IMR-90 (cell line): ENCODE measurements at regions not wholly inside any gene's neighbourhood (a gene's known extent, or its start where the extent isn't known, plus 50 kb on each side); places are given as distances from the start of the nearest gene placed in this dataset.

ENCODE experiments used
- ATAC-seq: fragments of 200-7000 bp; cut with Tn5 transposase; 2 replicates; pipeline ENCODE4 v1.9.1; 2020; ENCODE audit warnings: low read depth, mild to moderate bottlenecking, moderate library complexity
- BruUV-seq: library from RNA; stranded (reverse); fragments of 400-500 nt; replicated peaks from 2 replicates; lab custom pipeline; 2021; lab: Mats Ljungman, UMichigan
- CTCF ChIA-PET: fragments of 300-600 bp; formaldehyde crosslinking; extraction: SDS; loops from one replicate; lab custom pipeline; 2021; ENCODE audit warnings: antibody characterized with exemption; lab: Yijun Ruan, JAX
- POLR2A ChIA-PET: fragments of 300-600 bp; sonication (Branson Sonifier 250); formaldehyde crosslinking; loops from one replicate; lab custom pipeline; 2022; ENCODE audit warnings: antibody characterized with exemption; ENCODE audit not compliant: unreplicated experiment; lab: Charles Lee
- DNase-seq: peaks from one replicate; pipeline ENCODE4 v3.0.0; 2013
- H2AFZ ChIP-seq: replicated peaks from 2 replicates; pipeline ENCODE3; 2013; ENCODE audit warnings: low read length, mild to moderate bottlenecking; ENCODE audit not compliant: poor library complexity
- H2AK5ac ChIP-seq: 2 replicates; pipeline ENCODE4 v1.6.1; 2013; ENCODE audit warnings: low read depth, low read length, inconsistent platforms
- H2AK9ac ChIP-seq: replicated peaks from 2 replicates; pipeline ENCODE3; 2013; ENCODE audit warnings: mild to moderate bottlenecking, low read depth, low read length, moderate library complexity; ENCODE audit not compliant: poor library complexity
- H2BK120ac ChIP-seq: 2 replicates; pipeline ENCODE4 v1.6.1; 2013; ENCODE audit warnings: low read depth, low read length, inconsistent platforms
- H2BK15ac ChIP-seq: 3 replicates; pipeline ENCODE4 v1.6.1; 2013; ENCODE audit warnings: low read depth, low read length, inconsistent platforms
- H2BK20ac ChIP-seq: 2 replicates; pipeline ENCODE4 v1.6.1; 2013; ENCODE audit warnings: low read depth, mild to moderate bottlenecking, inconsistent platforms, low read length, moderate library complexity
- H2BK5ac ChIP-seq: 2 replicates; pipeline ENCODE4 v1.6.1; 2013; ENCODE audit warnings: mild to moderate bottlenecking, low read depth, low read length, inconsistent platforms; ENCODE audit not compliant: poor library complexity, severe bottlenecking
- H3K14ac ChIP-seq: replicated peaks from 2 replicates; pipeline ENCODE4 v1.6.1; 2013; ENCODE audit warnings: low read depth, low read length, inconsistent platforms
- H3K18ac ChIP-seq: 2 replicates; pipeline ENCODE4 v1.6.1; 2013; ENCODE audit warnings: low read depth, low read length, control low read depth
- H3K23ac ChIP-seq: 2 replicates; pipeline ENCODE4 v1.6.1; 2013; ENCODE audit warnings: low read depth, low read length, inconsistent platforms
- H3K27ac ChIP-seq: 2 replicates; pipeline ENCODE4 v1.5.1; 2013; ENCODE audit warnings: mild to moderate bottlenecking, control low read depth, low read length; ENCODE audit not compliant: insufficient read depth
- H3K27me3 ChIP-seq: 2 replicates; pipeline ENCODE4 v1.6.1; 2013; ENCODE audit warnings: low read length; ENCODE audit not compliant: control insufficient read depth, insufficient read depth
- H3K36me3 ChIP-seq: 2 replicates; pipeline ENCODE4 v1.6.1; 2013; ENCODE audit warnings: low read length, mixed read lengths; ENCODE audit not compliant: control insufficient read depth, insufficient read depth
- H3K4ac ChIP-seq: 2 replicates; pipeline ENCODE4 v1.6.1; 2013; ENCODE audit warnings: low read depth, low read length, inconsistent platforms
- H3K4me1 ChIP-seq: 2 replicates; pipeline ENCODE4 v1.6.1; 2013; ENCODE audit warnings: low read length, mixed read lengths; ENCODE audit not compliant: control insufficient read depth, insufficient read depth
- H3K4me2 ChIP-seq: 2 replicates; pipeline ENCODE4 v1.6.1; 2013; ENCODE audit warnings: low read depth, mild to moderate bottlenecking, control low read depth, low read length, moderate library complexity
- H3K4me3 ChIP-seq: 2 replicates; pipeline ENCODE4 v1.5.1; 2013; ENCODE audit warnings: low read depth, mild to moderate bottlenecking, control low read depth, low read length, moderate library complexity; ENCODE audit not compliant: insufficient read depth
- H3K56ac ChIP-seq: 2 replicates; pipeline ENCODE4 v1.6.1; 2013; ENCODE audit warnings: low read length, inconsistent platforms; ENCODE audit not compliant: insufficient read depth; ENCODE audit errors: extremely low read depth
- H3K79me1 ChIP-seq, 2 experiments: 2 replicates each; pipeline ENCODE4 v1.6.1; 2013; ENCODE audit warnings: low read length in 2 of 2, inconsistent platforms in 1 of 2, low read depth in 1 of 2
- H3K9ac ChIP-seq: 2 replicates; pipeline ENCODE4 v1.6.1; 2013; ENCODE audit warnings: low read depth, low read length, control low read depth
- H3K9me1 ChIP-seq: 2 replicates; pipeline ENCODE4 v1.6.1; 2013; ENCODE audit warnings: low read length, inconsistent platforms; ENCODE audit not compliant: insufficient read depth
- H3K9me3 ChIP-seq: 2 replicates; pipeline ENCODE4 v1.6.1; 2013; ENCODE audit warnings: low read length; ENCODE audit not compliant: control insufficient read depth, insufficient read depth
- H4K20me1 ChIP-seq: 2 replicates; pipeline ENCODE4 v1.6.1; 2013; ENCODE audit warnings: low read length, inconsistent platforms; ENCODE audit not compliant: insufficient read depth
- H4K5ac ChIP-seq: 2 replicates; pipeline ENCODE4 v1.6.1; 2013; ENCODE audit warnings: mild to moderate bottlenecking, low read depth, low read length, control low read depth
- H4K8ac ChIP-seq, 2 experiments: 2 replicates each; pipeline ENCODE4 v1.6.1; 2013; ENCODE audit warnings: low read depth in 2 of 2, low read length in 2 of 2, control low read depth in 1 of 2, inconsistent platforms in 1 of 2
- H4K91ac ChIP-seq: 2 replicates; pipeline ENCODE4 v1.6.1; 2013; ENCODE audit warnings: low read depth, low read length, inconsistent platforms; ENCODE audit not compliant: insufficient read depth
- FOS ChIP-seq: fragments of 150-350 bp; IDR thresholded peaks from 2 replicates; pipeline ENCODE4 v1.6.1; 2016; ENCODE audit warnings: low read depth, low read length
- MXI1 ChIP-seq: IDR thresholded peaks from 2 replicates; pipeline ENCODE4 v1.6.1; 2012; ENCODE audit warnings: low read depth, mild to moderate bottlenecking, low read length, moderate library complexity, borderline replicate concordance
- RAD21 ChIP-seq: IDR thresholded peaks from 2 replicates; pipeline ENCODE4 v1.6.1; 2012; ENCODE audit warnings: low read length, improper control_type of control experiment
- RFX5 ChIP-seq: IDR thresholded peaks from 2 replicates; pipeline ENCODE4 v1.8.0; 2012; ENCODE audit warnings: low read depth, mild to moderate bottlenecking, low read length, moderate library complexity
- dilution Hi-C: fragments of 300-500 bp; cut with HindIII; formaldehyde crosslinking; loops from one replicate; pipeline ENCODE4 v1.14.3; 2018; ENCODE audit warnings: low sequenced_read_pairs; ENCODE audit not compliant: unreplicated experiment
- in situ Hi-C: fragments of 300-500 bp; cut with MboI; formaldehyde crosslinking; loops from 3 replicates; pipeline ENCODE4 v1.14.3; 2019; ENCODE audit warnings: low sequenced_read_pairs, inconsistent platforms, mixed read lengths
- intact Hi-C: fragments of 100-400 bp; cut with micrococcal nuclease; formaldehyde crosslinking; loops from 2 replicates; pipeline ENCODE4 v1.10.0; 2022
- TF ChIP-seq, protein P1 (sequence below): fragments of 150-350 bp; IDR thresholded peaks from 2 replicates; pipeline ENCODE4 v1.6.1; 2017; ENCODE audit warnings: mild to moderate bottlenecking, antibody characterized with exemption, low read length, low read depth
- TF ChIP-seq, protein P2 (sequence below): fragments of 150-350 bp; IDR thresholded peaks from 2 replicates; pipeline ENCODE4 v1.6.1; 2016; ENCODE audit warnings: low read depth, mild to moderate bottlenecking, low read length, moderate library complexity, borderline replicate concordance

DNA sequence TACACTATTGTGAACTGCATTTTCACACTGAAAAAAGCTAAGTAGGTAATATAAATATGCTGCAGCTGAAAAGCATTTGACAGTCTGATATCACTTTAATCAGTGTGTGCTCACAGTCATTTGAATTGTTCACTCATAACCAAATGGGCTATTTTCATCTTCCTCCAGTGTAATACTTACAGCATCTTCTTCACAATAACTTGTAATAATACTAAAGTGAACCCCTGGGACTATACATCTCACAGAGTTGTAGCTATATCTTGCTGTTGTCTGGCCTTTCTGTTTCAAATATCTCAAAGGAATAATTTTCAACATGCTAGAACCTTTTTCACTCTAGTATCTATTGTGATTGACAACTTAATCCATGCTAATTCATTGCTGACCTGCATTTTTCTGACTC is 66.8 kb upstream of the GALNTL6 start:
- in situ Hi-C loops (no loop called here), dilution Hi-C loops (no loop called here), intact Hi-C loops (no loop called here)
- Histone ChIP-seq H3K14ac (no peak overlapping the region), H2AK9ac (no peak overlapping the region), H3K36me3 (no peaks in the 10 kb centered on the region), H3K79me1 (no peaks in the 10 kb centered on the region), H4K8ac (no peak overlapping the region), H3K4me2 (no peak overlapping the region), H2BK15ac (no peak overlapping the region), H3K56ac (no peak overlapping the region), H3K9me3 (peaks cover 3% of the 10 kb centered on the region; the same call in 1 of the 2 replicates), H3K23ac (no peak overlapping the region), H4K5ac (no peak overlapping the region), H2BK20ac (no peak overlapping the region), H2AK5ac (no peak overlapping the region), H3K9me1 (no peaks in the 10 kb centered on the region), H3K27me3 (no peaks in the 10 kb centered on the region), H3K4me1 (no peaks in the 10 kb centered on the region), H4K20me1 (no peaks in the 10 kb centered on the region), H2BK120ac (no peak overlapping the region), H3K4ac (no peak overlapping the region), H3K9ac (no peak overlapping the region), H2AFZ (no peak overlapping the region), H3K4me3 (no peak overlapping the region), H4K91ac (no peak overlapping the region), H2BK5ac (no peak overlapping the region), H3K27ac (no peak overlapping the region), H3K18ac (no peak overlapping the region)
- ChIA-PET POLR2A (no interaction called here), CTCF (no interaction called here)
- TF ChIP-seq, protein P1, sequence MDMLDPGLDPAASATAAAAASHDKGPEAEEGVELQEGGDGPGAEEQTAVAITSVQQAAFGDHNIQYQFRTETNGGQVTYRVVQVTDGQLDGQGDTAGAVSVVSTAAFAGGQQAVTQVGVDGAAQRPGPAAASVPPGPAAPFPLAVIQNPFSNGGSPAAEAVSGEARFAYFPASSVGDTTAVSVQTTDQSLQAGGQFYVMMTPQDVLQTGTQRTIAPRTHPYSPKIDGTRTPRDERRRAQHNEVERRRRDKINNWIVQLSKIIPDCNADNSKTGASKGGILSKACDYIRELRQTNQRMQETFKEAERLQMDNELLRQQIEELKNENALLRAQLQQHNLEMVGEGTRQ, result no peak
- TF ChIP-seq RFX5 (no peak), MXI1 (no peak), RAD21 (no peak), FOS (no peak)
- TF ChIP-seq, protein P2, sequence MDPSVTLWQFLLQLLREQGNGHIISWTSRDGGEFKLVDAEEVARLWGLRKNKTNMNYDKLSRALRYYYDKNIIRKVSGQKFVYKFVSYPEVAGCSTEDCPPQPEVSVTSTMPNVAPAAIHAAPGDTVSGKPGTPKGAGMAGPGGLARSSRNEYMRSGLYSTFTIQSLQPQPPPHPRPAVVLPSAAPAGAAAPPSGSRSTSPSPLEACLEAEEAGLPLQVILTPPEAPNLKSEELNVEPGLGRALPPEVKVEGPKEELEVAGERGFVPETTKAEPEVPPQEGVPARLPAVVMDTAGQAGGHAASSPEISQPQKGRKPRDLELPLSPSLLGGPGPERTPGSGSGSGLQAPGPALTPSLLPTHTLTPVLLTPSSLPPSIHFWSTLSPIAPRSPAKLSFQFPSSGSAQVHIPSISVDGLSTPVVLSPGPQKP, result no peak
- BruUV-seq, result no TSS peak
- DNase-seq (no peak), ATAC-seq (no peak)
